Pancreas (tissue), 10 donors: ENCODE measurements at regions not wholly inside any gene's neighbourhood (a gene's known extent, or its start where the extent isn't known, plus 50 kb on each side); places are given as distances from the start of the nearest gene placed in this dataset.

Experiments used
- ATAC-seq, 4 donors: fragments of 200-7000 bp; cut with Tn5 transposase; one replicate each; pipeline versions ENCODE4 v1.8.0 to v1.9.1; 2020; ENCODE audit warnings: mild to moderate bottlenecking in 4 of 4, moderate library complexity in 4 of 4
- DNase-seq, 6 donors: peaks; one replicate each; pipeline ENCODE4 v3.0.0-alpha.2; 2020
- FAIRE-seq: peaks from 2 replicates; lab custom pipeline; 2012; peaks lifted over from hg19 to GRCh38; lab: Jason Lieb, UNC
- H3K27ac ChIP-seq, 4 donors: fragments of 200-600 bp; sonication (generic); 1 replicate in 3 of 4; 2 replicates in 1 of 4; pipeline versions ENCODE4 v1.5.0 to v1.8.0; 2020
- H3K27me3 ChIP-seq, 4 donors: fragments of 200-600 bp; one replicate each; pipeline ENCODE4 v1.8.0; 2021
- H3K36me3 ChIP-seq, 3 donors: fragments of 200-600 bp; sonication (generic) in 1 of 3; one replicate each; pipeline versions ENCODE4 v1.5.0 to v1.8.0; 2020 to 2021
- H3K4me1 ChIP-seq, 3 donors: fragments of 200-600 bp; one replicate each; pipeline ENCODE4 v1.8.0; 2021
- H3K4me3 ChIP-seq, 4 donors: fragments of 200-600 bp; sonication (generic) in 2 of 4; one replicate each; pipeline versions ENCODE4 v1.5.0 to v1.8.0; 2020 to 2021
- H3K9me3 ChIP-seq, 4 donors: fragments of 200-600 bp; one replicate each; pipeline ENCODE4 v1.8.0; 2021
- CTCF ChIP-seq, 4 donors: fragments of 200-600 bp; sonication (generic) in 3 of 4; IDR thresholded peaks; one replicate each; pipeline versions ENCODE4 v1.5.0 to v1.8.0; 2021; ENCODE audit warnings: antibody characterized with exemption in 4 of 4
- WGBS, 2 donors: extraction: QIAGEN DNeasy Blood & Tissue Kit; methylation state at CpG; one replicate each; pipeline ENCODE4 v1.1.7; 2013; 5-methylcytosine and 5-hydroxymethylcytosine counted together
- intact Hi-C, 3 donors: fragments of 100-400 bp; cut with DNase I; formaldehyde crosslinking; loops; one replicate each; pipeline versions ENCODE4 v1.11.1 to v1.14.2; 2022
- donor health status: healthy with polysubstance abuse.
- donor health status: DM: no; HTN: no; CAD: no; lungs with moderate emphysema.
- donor health status: DM: no; HTN: no; CAD: no.
- donor health status: control.
- donor health status: control.
- donor health status: Bipolar disorder and iron deficiency.
- donor health status: DM: yes; HTN: yes; CAD: no.
- donor health status: DM: no; HTN: no; CAD: no.
- donor health status: DM: no; HTN: no; CAD: no.
- donor health status: DM: yes; HTN: yes; CAD: no.

- 63 to 69% methylated on average over 4 of the region's 4 CpGs for WGBS, 2 donors
- Histone ChIP-seq H3K4me1 (peaks cover 0 to 3% (median 0%) of the 10 kb centered on the region in 3 donors), H3K4me3 (no peak overlapping the region), H3K36me3 (no peaks in the 10 kb centered on the region), H3K9me3 (no peaks in the 10 kb centered on the region), H3K27ac (no peak overlapping the region), H3K27me3 (no peaks in the 10 kb centered on the region)
- no peak for TF ChIP-seq CTCF (IDR thresholded peaks at IDR 0.05)
- FAIRE-seq, result no peak
- intact Hi-C loops, result no loop called here
- ATAC-seq, result no peak
- DNase-seq, result no peak
Observed at GRCh38 chr5:28770307-28770706, 1731.9 kb upstream of the CDH9 start.

GRCh38 chr5:28766565-28767158 is 1728.3 kb upstream of the CDH9 start:
- Histone ChIP-seq H3K9me3 (no peaks in the 10 kb centered on the region), H3K27ac (no peak overlapping the region), H3K36me3 (no peaks in the 10 kb centered on the region), H3K4me3 (no peak overlapping the region), H3K27me3 (no peaks in the 10 kb centered on the region), H3K4me1 (peaks cover 0 to 3% (median 0%) of the 10 kb centered on the region in 3 donors)
- no peak for TF ChIP-seq CTCF (IDR thresholded peaks at IDR 0.05)
- ATAC-seq, result no peak
- DNase-seq, result no peak
- 7 to 16% methylated on average over 2 of the region's 2 CpGs for WGBS, 2 donors
- peak; percentile 88 for FAIRE-seq
- intact Hi-C loops, result no loop called here

GRCh38 chr5:28751396-28751795 is 1713.0 kb upstream of the CDH9 start:
- DNase-seq (no peak), FAIRE-seq (no peak), ATAC-seq (no peak)
- H3K36me3 ChIP-seq, result no peaks in the 10 kb centered on the region
- no peaks in the 10 kb centered on the region for H3K9me3 ChIP-seq
- TF ChIP-seq CTCF (IDR thresholded peaks at IDR 0.05), result no peak
- no peaks in the 10 kb centered on the region for H3K4me1 ChIP-seq
- WGBS, 2 donors, result 23 to 35% methylated on average over 4 of the region's 4 CpGs
- intact Hi-C loops, result no loop called here
- H3K27me3 ChIP-seq, result no peaks in the 10 kb centered on the region
- no peak overlapping the region for H3K4me3 ChIP-seq
- H3K27ac ChIP-seq, result no peak overlapping the region

GRCh38 chr5:28750251-28750650 is 1711.9 kb upstream of the CDH9 start:
- TF ChIP-seq CTCF (IDR thresholded peaks at IDR 0.05), result no peak
- no peak for FAIRE-seq
- Histone ChIP-seq H3K9me3 (no peaks in the 10 kb centered on the region), H3K27ac (no peak overlapping the region), H3K36me3 (no peaks in the 10 kb centered on the region), H3K4me1 (no peaks in the 10 kb centered on the region), H3K4me3 (no peak overlapping the region), H3K27me3 (no peaks in the 10 kb centered on the region)
- intact Hi-C loops, result no loop called here
- no peak for ATAC-seq
- no peak for DNase-seq

GRCh38 chr5:28748446-28748845 is 1710.1 kb upstream of the CDH9 start:
- no peaks in the 10 kb centered on the region for H3K4me1 ChIP-seq
- FAIRE-seq (no peak), ATAC-seq (no peak), DNase-seq (no peak)
- no peak for TF ChIP-seq CTCF (IDR thresholded peaks at IDR 0.05)
- intact Hi-C loops, result no loop called here
- H3K9me3 ChIP-seq, result no peaks in the 10 kb centered on the region
- H3K36me3 ChIP-seq, result no peaks in the 10 kb centered on the region
- no peaks in the 10 kb centered on the region for H3K27me3 ChIP-seq
- WGBS, 2 donors, result 36 to 47% methylated on average over 7 of the region's 7 CpGs
- no peak overlapping the region for H3K4me3 ChIP-seq
- H3K27ac ChIP-seq, result no peak overlapping the region
